GM23248 (cell line): ENCODE measurements at regions not wholly inside any gene's neighbourhood (a gene's known extent, or its start where the extent isn't known, plus 50 kb on each side); places are given as distances from the start of the nearest gene placed in this dataset.
"Not testable (repeated sequence)": the region's sequence is repeated elsewhere in the genome, so short reads cannot be mapped to it uniquely, and the experiment has no call there.

Experiments used
- DNase-seq: peaks from one replicate; pipeline ENCODE4 v3.0.0-alpha.2; 2015
- H2AFZ ChIP-seq: fragments of 200-600 bp; sonication (generic); 2 replicates; pipeline ENCODE4 v1.6.1; 2016; ENCODE audit warnings: antibody characterized with exemption
- H3F3A ChIP-seq: fragments of 200-600 bp; sonication (generic); 2 replicates; pipeline ENCODE4 v1.6.1; 2016; ENCODE audit warnings: mild to moderate bottlenecking, antibody characterized with exemption, mixed run types; ENCODE audit not compliant: insufficient read depth
- H3K27ac ChIP-seq: fragments of 200-600 bp; sonication (generic); 2 replicates; pipeline ENCODE4 v1.5.1; 2016; ENCODE audit warnings: mild to moderate bottlenecking
- H3K27me3 ChIP-seq: fragments of 200-600 bp; sonication (generic); replicated peaks from 2 replicates; pipeline ENCODE4 v1.6.1; 2016; ENCODE audit warnings: mild to moderate bottlenecking; ENCODE audit not compliant: insufficient read depth
- H3K36me3 ChIP-seq: fragments of 200-600 bp; sonication (generic); 2 replicates; pipeline ENCODE4 v1.6.1; 2016; ENCODE audit warnings: low read depth, mild to moderate bottlenecking
- H3K4me1 ChIP-seq: fragments of 200-600 bp; sonication (generic); 2 replicates; pipeline ENCODE4 v1.6.1; 2016; ENCODE audit warnings: mild to moderate bottlenecking; ENCODE audit not compliant: insufficient read depth
- H3K4me2 ChIP-seq: fragments of 200-600 bp; sonication (generic); one replicate; pipeline ENCODE4 v1.6.1; 2016; ENCODE audit warnings: mild to moderate bottlenecking; ENCODE audit not compliant: unreplicated experiment
- H3K4me3 ChIP-seq: fragments of 200-600 bp; sonication (generic); 2 replicates; pipeline ENCODE4 v1.5.1; 2016; ENCODE audit warnings: mild to moderate bottlenecking
- H3K79me2 ChIP-seq: fragments of 200-600 bp; sonication (generic); 2 replicates; pipeline ENCODE4 v1.6.1; 2016; ENCODE audit warnings: mild to moderate bottlenecking; ENCODE audit not compliant: insufficient read depth
- H3K9ac ChIP-seq: fragments of 200-600 bp; sonication (generic); 2 replicates; pipeline ENCODE4 v1.6.1; 2016; ENCODE audit warnings: mild to moderate bottlenecking
- H3K9me2 ChIP-seq: fragments of 200-600 bp; sonication (generic); 2 replicates; pipeline ENCODE4 v1.6.1; 2016; ENCODE audit warnings: mixed run types, mild to moderate bottlenecking, moderate library complexity; ENCODE audit not compliant: insufficient read depth
- H3K9me3 ChIP-seq: fragments of 200-600 bp; sonication (generic); one replicate; pipeline ENCODE4 v1.6.1; 2017; ENCODE audit warnings: low read depth
- H4K20me1 ChIP-seq: fragments of 200-600 bp; sonication (generic); 2 replicates; pipeline ENCODE4 v1.6.0; 2016; ENCODE audit not compliant: insufficient read depth
- EZH2 ChIP-seq: fragments of 200-600 bp; sonication (generic); IDR thresholded peaks from 2 replicates; pipeline ENCODE4 v1.6.1; 2018; ENCODE audit warnings: antibody characterized with exemption, mild to moderate bottlenecking; ENCODE audit not compliant: insufficient read depth, poor library complexity, severe bottlenecking
- EZH2phosphoT487 ChIP-seq: fragments of 200-600 bp; sonication (generic); IDR thresholded peaks from 2 replicates; pipeline ENCODE4 v1.6.1; 2018; ENCODE audit warnings: antibody characterized with exemption, moderate library complexity, mild to moderate bottlenecking, low read depth; ENCODE audit not compliant: insufficient read depth
- WGBS, 2 experiments: methylation state at CpG; one replicate each; pipeline ENCODE4 v1.1.6; 2015 to 2017; ENCODE audit warnings: low lambda C conversion rate in 2 of 2, low coverage in 1 of 2; ENCODE audit errors: missing lambda C conversion rate in 2 of 2; 5-methylcytosine and 5-hydroxymethylcytosine counted together
- in situ Hi-C: fragments of 300-500 bp; cut with MboI; formaldehyde crosslinking; loops from 2 replicates; pipeline ENCODE4 v1.15.0; 2020

GRCh38 chr2:179331061-179331460 is 66.4 kb upstream of the SESTD1 start:
- H3F3A ChIP-seq = no peaks in the 10 kb centered on the region
- in situ Hi-C loops = loop anchor here (25.0 kb wide), 1 partner anchor 94 kb away; no protein-coding TSS in a partner anchor
- H3K27me3 ChIP-seq = no peaks in the 10 kb centered on the region
- no peak for TF ChIP-seq EZH2phosphoT487
- 80 to 82% methylated on average over 3 of the region's 3 CpGs for WGBS, 2 experiments
- no peak for DNase-seq
- H3K79me2 ChIP-seq = no peaks in the 10 kb centered on the region
- no peak overlapping the region for H3K9ac ChIP-seq
- no peak overlapping the region for H3K27ac ChIP-seq
- no peaks in the 10 kb centered on the region for H3K9me2 ChIP-seq
- H3K9me3 ChIP-seq = no peaks in the 10 kb centered on the region
- no peak overlapping the region for H3K4me2 ChIP-seq
- H2AFZ ChIP-seq = no peak overlapping the region
- no peaks in the 10 kb centered on the region for H4K20me1 ChIP-seq
- no peaks in the 10 kb centered on the region for H3K36me3 ChIP-seq
- H3K4me1 ChIP-seq = peaks cover 5% of the 10 kb centered on the region; the same call in 1 of the 2 replicates
- H3K4me3 ChIP-seq = no peak overlapping the region

DNA sequence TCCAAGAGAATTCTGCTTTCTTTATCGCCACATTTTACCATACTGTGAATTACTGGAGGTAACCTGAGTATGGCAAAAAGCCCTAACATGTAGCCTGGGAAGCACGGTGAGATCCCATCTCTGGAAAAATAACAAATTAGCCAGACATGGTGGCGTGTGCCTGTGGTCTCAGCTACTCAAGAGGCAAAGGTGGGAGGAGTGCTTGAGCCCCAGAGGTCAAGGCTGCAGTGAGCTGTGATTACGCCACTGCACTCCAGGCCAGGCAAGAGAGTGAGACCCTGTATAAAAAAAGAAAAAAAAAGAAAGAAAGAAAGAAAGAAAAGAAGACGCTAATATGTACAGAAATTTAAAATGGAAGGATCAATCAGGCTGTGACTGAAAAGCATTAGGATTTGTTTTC is 57.7 kb upstream of the SESTD1 start:
- in situ Hi-C loops = no loop called here
- Histone ChIP-seq H3K27me3 (no peaks in the 10 kb centered on the region), H3K4me1 (no peaks in the 10 kb centered on the region), H3K4me3 (no peak overlapping the region), H3K79me2 (no peaks in the 10 kb centered on the region), H3F3A (no peaks in the 10 kb centered on the region), H3K27ac (no peak overlapping the region), H3K9me3 (no peaks in the 10 kb centered on the region), H3K36me3 (no peaks in the 10 kb centered on the region), H3K9me2 (no peaks in the 10 kb centered on the region), H3K9ac (no peak overlapping the region), H3K4me2 (no peak overlapping the region), H2AFZ (no peak overlapping the region), H4K20me1 (no peaks in the 10 kb centered on the region)
- 79 to 82% methylated on average over 5 of the region's 5 CpGs for WGBS, 2 experiments
- DNase-seq = no peak
- TF ChIP-seq EZH2phosphoT487 (no peak), EZH2 (no peak)

GRCh38 chr2:179321034-179321433 is 56.4 kb upstream of the SESTD1 start:
- DNase-seq, H3K79me2 ChIP-seq, H3K4me1 ChIP-seq, H3K4me3 ChIP-seq, H3K27me3 ChIP-seq, H2AFZ ChIP-seq, in situ Hi-C loops, H4K20me1 ChIP-seq, H3K27ac ChIP-seq, H3K9ac ChIP-seq, H3K4me2 ChIP-seq, H3K9me2 ChIP-seq, H3K36me3 ChIP-seq, H3F3A ChIP-seq, H3K9me3 ChIP-seq: not testable (repeated sequence)
- WGBS, 2 experiments = 56 to 70% methylated on average over 3 of the region's 3 CpGs

- in situ Hi-C loops, H3K4me2 ChIP-seq, H3K4me3 ChIP-seq, H2AFZ ChIP-seq, DNase-seq, H3K27me3 ChIP-seq, H3K36me3 ChIP-seq, H3K9ac ChIP-seq, H3K79me2 ChIP-seq, H3F3A ChIP-seq, H4K20me1 ChIP-seq, H3K9me3 ChIP-seq, H3K9me2 ChIP-seq, H3K27ac ChIP-seq, H3K4me1 ChIP-seq: not testable (repeated sequence)
- 59 to 67% methylated on average over 9 of the region's 9 CpGs for WGBS, 2 experiments
Measured at GRCh38 chr2:179314729-179315128, 50.1 kb upstream of the SESTD1 start.
